ENCODE measurements at regions not wholly inside any gene's neighbourhood (a gene's known extent, or its start where the extent isn't known, plus 50 kb on each side); places are given as distances from the start of the nearest gene placed in this dataset.

DNA sequence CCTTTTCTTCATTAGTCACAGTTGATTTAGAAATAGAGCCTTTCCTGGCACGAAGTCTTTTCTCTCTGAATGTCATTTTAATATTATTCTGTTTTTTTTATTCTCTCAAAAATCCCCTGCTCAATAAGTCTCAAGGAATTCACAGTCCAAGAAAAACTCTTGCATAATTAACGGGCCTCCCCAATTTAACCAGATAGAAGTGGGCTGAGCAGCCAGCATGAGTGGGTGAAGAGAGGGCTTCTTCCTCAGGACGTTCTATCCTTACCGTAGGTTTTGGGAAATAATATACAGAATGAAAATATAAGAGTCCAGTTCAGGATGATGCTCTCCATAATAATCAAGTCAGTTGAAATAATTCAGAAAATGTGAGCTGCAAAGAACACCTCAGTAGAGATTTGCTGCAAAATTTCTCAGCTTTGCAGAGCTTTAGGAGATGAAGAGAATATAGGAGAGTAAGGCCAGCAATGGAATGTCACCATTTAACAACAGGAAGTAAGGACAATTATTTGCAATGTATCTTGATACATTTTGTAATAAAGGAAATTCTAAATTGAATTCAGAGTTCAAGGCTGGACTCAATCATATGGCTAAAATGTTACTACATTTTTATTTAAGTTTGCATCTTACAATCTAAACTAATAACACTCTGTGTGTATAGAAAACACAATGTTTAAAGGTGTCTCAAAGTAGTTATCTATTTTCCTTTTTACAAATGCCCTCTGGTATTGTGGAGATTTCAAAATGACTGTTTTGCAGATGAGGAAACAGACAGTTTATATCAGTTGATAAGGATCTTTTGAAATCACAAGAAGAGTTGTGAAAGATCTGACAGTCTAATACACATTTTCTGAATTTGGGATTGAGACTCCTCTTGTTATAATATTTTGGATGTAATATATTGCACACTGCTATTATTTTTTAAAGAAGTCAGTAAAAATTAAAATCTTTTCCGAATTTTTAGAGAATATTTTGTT lies 1724.1 kb upstream of the SEL1L start:
- TF ChIP-seq, protein P1, sequence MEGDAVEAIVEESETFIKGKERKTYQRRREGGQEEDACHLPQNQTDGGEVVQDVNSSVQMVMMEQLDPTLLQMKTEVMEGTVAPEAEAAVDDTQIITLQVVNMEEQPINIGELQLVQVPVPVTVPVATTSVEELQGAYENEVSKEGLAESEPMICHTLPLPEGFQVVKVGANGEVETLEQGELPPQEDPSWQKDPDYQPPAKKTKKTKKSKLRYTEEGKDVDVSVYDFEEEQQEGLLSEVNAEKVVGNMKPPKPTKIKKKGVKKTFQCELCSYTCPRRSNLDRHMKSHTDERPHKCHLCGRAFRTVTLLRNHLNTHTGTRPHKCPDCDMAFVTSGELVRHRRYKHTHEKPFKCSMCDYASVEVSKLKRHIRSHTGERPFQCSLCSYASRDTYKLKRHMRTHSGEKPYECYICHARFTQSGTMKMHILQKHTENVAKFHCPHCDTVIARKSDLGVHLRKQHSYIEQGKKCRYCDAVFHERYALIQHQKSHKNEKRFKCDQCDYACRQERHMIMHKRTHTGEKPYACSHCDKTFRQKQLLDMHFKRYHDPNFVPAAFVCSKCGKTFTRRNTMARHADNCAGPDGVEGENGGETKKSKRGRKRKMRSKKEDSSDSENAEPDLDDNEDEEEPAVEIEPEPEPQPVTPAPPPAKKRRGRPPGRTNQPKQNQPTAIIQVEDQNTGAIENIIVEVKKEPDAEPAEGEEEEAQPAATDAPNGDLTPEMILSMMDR (IDR thresholded peaks at IDR 0.05; ENCODE audit: low read depth, low read length): no peak
- no peak for TF ChIP-seq POLR2A (IDR thresholded peaks at IDR 0.05; ENCODE audit: extremely low read depth, insufficient read length)
- TF ChIP-seq, protein P2, sequence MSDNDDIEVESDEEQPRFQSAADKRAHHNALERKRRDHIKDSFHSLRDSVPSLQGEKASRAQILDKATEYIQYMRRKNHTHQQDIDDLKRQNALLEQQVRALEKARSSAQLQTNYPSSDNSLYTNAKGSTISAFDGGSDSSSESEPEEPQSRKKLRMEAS (IDR thresholded peaks at IDR 0.05; ENCODE audit: low read depth, low read length): no peak

Measured in NB4 (cell line).